ENCODE measurements at regions not wholly inside any gene's neighbourhood (a gene's known extent, or its start where the extent isn't known, plus 50 kb on each side); places are given as distances from the start of the nearest gene placed in this dataset.

DNA sequence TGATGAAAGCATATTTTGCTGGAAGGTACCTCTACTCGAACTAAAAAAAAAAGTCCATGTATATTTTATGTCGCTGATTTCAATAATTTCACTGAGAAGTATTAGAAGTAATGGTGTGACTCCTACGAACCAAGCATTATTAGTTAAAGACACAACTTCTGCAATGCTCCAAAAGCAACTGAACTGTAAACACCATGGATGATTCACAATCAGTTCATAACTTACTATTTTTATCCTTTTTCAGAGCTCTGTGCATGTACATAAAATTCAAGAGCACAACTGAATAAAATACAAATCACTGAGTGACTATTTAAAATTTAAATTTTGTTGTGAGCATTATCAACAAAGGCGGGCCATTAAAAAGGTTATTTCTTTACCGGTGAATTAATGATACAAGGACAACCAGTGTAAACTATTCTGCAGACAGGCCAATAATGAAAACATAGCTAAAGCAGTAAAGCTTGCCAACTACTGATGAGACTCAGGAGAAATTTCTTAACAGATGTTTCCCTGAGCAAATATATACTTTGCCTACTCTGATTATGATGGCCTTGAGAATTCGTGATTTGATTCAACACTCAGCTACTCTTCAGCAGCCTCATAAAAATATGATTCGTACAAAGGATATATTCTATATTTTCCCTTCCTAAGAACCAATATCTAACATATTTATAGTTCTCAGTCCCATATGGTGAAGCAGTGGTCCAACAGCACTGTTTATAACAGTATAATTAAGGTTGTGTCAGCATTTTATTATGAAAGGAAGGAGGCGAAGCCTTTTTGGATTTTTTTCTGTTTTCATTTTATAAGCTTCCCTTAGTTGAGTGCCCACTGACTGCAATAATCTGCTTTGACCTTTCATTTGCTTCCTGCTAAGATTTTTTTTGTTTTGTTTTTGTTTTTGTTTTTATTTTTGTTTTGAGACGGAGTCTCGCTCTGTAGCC lies 62.8 kb upstream of the NEIL3 start:
- TF ChIP-seq, protein P1, sequence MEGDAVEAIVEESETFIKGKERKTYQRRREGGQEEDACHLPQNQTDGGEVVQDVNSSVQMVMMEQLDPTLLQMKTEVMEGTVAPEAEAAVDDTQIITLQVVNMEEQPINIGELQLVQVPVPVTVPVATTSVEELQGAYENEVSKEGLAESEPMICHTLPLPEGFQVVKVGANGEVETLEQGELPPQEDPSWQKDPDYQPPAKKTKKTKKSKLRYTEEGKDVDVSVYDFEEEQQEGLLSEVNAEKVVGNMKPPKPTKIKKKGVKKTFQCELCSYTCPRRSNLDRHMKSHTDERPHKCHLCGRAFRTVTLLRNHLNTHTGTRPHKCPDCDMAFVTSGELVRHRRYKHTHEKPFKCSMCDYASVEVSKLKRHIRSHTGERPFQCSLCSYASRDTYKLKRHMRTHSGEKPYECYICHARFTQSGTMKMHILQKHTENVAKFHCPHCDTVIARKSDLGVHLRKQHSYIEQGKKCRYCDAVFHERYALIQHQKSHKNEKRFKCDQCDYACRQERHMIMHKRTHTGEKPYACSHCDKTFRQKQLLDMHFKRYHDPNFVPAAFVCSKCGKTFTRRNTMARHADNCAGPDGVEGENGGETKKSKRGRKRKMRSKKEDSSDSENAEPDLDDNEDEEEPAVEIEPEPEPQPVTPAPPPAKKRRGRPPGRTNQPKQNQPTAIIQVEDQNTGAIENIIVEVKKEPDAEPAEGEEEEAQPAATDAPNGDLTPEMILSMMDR (IDR thresholded peaks at IDR 0.05) = no peak
- no peak for TF ChIP-seq POLR2A (IDR thresholded peaks at IDR 0.05)
